ENCODE measurements at regions not wholly inside any gene's neighbourhood (a gene's known extent, or its start where the extent isn't known, plus 50 kb on each side); places are given as distances from the start of the nearest gene placed in this dataset.

DNA sequence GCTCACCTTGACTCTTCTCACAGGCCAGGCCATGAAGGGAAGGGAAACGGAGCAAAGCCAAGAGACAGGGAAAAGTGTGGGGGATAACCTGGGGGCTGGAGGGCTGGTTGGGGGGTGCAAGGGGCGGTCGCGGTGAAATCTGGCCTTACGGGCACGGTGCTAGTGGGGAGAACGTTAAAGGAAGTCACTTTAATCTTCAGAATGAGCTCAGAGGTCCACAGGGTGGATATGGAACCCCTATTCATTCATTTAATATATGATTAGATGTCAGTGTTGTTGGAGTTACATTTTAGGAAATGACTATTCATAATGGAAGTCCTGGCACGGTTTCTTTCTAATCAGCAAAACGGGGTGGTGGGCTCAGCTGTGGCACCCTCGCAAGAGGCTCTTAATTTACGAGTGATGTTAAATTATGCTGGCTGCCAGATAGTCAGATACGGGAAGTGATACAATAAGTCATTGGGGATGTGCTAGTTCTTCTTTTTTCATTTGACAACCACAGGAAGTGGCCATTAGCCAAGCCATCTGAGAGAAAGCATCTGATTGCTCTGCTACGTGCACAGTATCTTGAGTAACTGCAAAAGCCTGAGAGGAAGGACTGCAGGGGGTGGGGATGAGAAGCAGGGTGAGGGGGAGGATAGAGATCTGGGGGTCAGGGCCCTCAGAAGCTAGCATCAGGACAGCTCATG, 253.0 kb downstream of the QKI start:
- WGBS, 2 experiments (ENCODE audit: low coverage in 1 of 2, low lambda C conversion rate in 2 of 2, missing lambda C conversion rate in 2 of 2): 60 to 62% methylated on average over 11 to 13 of the region's 13 CpGs
- Histone ChIP-seq H3K27me3 (replicated peaks; ENCODE audit: insufficient read depth) (no peaks in the 10 kb centered on the region), H4K20me1 (ENCODE audit: insufficient read depth) (no peaks in the 10 kb centered on the region), H3K4me3 (no peak overlapping the region), H3K9me3 (ENCODE audit: low read depth) (no peaks in the 10 kb centered on the region), H3K79me2 (ENCODE audit: insufficient read depth) (no peaks in the 10 kb centered on the region), H3K36me3 (ENCODE audit: low read depth) (no peaks in the 10 kb centered on the region), H3K9ac (no peak overlapping the region), H3K9me2 (ENCODE audit: insufficient read depth) (no peaks in the 10 kb centered on the region), H3K4me1 (ENCODE audit: insufficient read depth) (no peaks in the 10 kb centered on the region), H3F3A (ENCODE audit: insufficient read depth) (no peaks in the 10 kb centered on the region), H2AFZ (no peak overlapping the region), H3K27ac (no peak overlapping the region), H3K4me2 (ENCODE audit: unreplicated experiment) (no peak overlapping the region)
- peak; percentile 7 for DNase-seq
- in situ Hi-C loops (cut with MboI): no loop called here
- no peak for TF ChIP-seq EZH2 (IDR thresholded peaks at IDR 0.05; ENCODE audit: insufficient read depth, poor library complexity, severe bottlenecking)
- TF ChIP-seq EZH2phosphoT487 (IDR thresholded peaks at IDR 0.05; ENCODE audit: insufficient read depth, low read depth): no peak

DNA sequence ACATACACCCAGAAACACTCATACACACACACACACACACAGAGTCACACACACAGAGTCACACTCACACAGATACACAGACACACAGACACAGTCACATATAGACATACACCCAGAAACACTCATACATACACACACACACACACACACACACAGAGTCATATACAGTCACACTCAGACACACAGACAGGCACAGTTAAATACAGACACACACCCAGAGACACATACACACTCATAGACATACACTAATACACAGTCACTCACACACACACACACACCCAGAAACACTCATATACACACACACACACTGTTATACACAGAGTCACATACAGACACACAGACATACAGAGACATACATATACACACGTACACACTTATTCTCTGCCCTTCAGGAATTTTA, 250.9 kb downstream of the QKI start:
- in situ Hi-C loops (cut with MboI): no loop called here
- H3K4me2 ChIP-seq (ENCODE audit: unreplicated experiment): no peak overlapping the region
- no peak for TF ChIP-seq EZH2phosphoT487 (IDR thresholded peaks at IDR 0.05; ENCODE audit: insufficient read depth, low read depth)
- no peak for TF ChIP-seq EZH2 (IDR thresholded peaks at IDR 0.05; ENCODE audit: insufficient read depth, poor library complexity, severe bottlenecking)

DNA sequence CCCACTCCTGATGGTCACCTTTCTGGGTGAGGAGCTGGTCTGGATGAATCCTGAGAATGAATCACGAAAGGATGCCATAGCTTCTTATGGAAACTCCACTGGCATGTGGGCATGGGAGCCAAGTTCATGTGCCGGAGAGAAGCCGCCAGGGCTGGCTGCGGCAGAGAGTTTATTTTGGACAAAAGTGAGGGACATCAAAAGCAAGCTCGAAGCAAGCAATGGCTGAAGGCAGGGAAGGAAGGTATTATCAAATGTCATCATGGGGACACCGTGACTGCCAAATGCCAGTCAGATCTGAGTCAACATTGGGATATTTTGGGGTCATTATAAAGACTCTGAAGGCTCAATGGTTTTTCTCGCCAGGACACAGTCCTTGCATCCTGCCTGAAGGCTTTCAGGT, 249.1 kb downstream of the QKI start:
- 64 to 75% methylated on average over 6 to 7 of the region's 7 CpGs for WGBS, 2 experiments (ENCODE audit: low coverage in 1 of 2, low lambda C conversion rate in 2 of 2, missing lambda C conversion rate in 2 of 2)
- Histone ChIP-seq H3K27me3 (replicated peaks; ENCODE audit: insufficient read depth) (no peaks in the 10 kb centered on the region), H4K20me1 (ENCODE audit: insufficient read depth) (no peaks in the 10 kb centered on the region), H2AFZ (no peak overlapping the region), H3K9me2 (ENCODE audit: insufficient read depth) (no peaks in the 10 kb centered on the region), H3K9ac (no peak overlapping the region), H3K4me2 (ENCODE audit: unreplicated experiment) (no peak overlapping the region), H3K9me3 (ENCODE audit: low read depth) (no peaks in the 10 kb centered on the region), H3K4me1 (ENCODE audit: insufficient read depth) (no peaks in the 10 kb centered on the region), H3K79me2 (ENCODE audit: insufficient read depth) (no peaks in the 10 kb centered on the region), H3F3A (ENCODE audit: insufficient read depth) (no peaks in the 10 kb centered on the region), H3K36me3 (ENCODE audit: low read depth) (no peaks in the 10 kb centered on the region), H3K4me3 (no peak overlapping the region), H3K27ac (no peak overlapping the region)
- in situ Hi-C loops (cut with MboI): no loop called here
- DNase-seq: no peak
- TF ChIP-seq EZH2 (IDR thresholded peaks at IDR 0.05; ENCODE audit: insufficient read depth, poor library complexity, severe bottlenecking): no peak
- TF ChIP-seq EZH2phosphoT487 (IDR thresholded peaks at IDR 0.05; ENCODE audit: insufficient read depth, low read depth): no peak

More for the DNA sequence above, 250.9 kb downstream of the QKI start:
- no peak overlapping the region for H2AFZ ChIP-seq
- no peaks in the 10 kb centered on the region for H3K36me3 ChIP-seq (ENCODE audit: low read depth)
- no peaks in the 10 kb centered on the region for H3F3A ChIP-seq (ENCODE audit: insufficient read depth)
- H3K9me2 ChIP-seq (ENCODE audit: insufficient read depth): no peaks in the 10 kb centered on the region
- 55 to 57% methylated on average over 1 of the region's 1 CpG for WGBS, 2 experiments (ENCODE audit: low coverage in 1 of 2, low lambda C conversion rate in 2 of 2, missing lambda C conversion rate in 2 of 2)
- no peak for DNase-seq
- no peaks in the 10 kb centered on the region for H3K27me3 ChIP-seq (replicated peaks; ENCODE audit: insufficient read depth)
- no peaks in the 10 kb centered on the region for H3K9me3 ChIP-seq (ENCODE audit: low read depth)
- H3K4me1 ChIP-seq (ENCODE audit: insufficient read depth): no peaks in the 10 kb centered on the region
- no peak overlapping the region for H3K4me3 ChIP-seq
- H4K20me1 ChIP-seq (ENCODE audit: insufficient read depth): no peaks in the 10 kb centered on the region
- H3K79me2 ChIP-seq (ENCODE audit: insufficient read depth): no peaks in the 10 kb centered on the region
- no peak overlapping the region for H3K27ac ChIP-seq
- no peak overlapping the region for H3K9ac ChIP-seq

DNA sequence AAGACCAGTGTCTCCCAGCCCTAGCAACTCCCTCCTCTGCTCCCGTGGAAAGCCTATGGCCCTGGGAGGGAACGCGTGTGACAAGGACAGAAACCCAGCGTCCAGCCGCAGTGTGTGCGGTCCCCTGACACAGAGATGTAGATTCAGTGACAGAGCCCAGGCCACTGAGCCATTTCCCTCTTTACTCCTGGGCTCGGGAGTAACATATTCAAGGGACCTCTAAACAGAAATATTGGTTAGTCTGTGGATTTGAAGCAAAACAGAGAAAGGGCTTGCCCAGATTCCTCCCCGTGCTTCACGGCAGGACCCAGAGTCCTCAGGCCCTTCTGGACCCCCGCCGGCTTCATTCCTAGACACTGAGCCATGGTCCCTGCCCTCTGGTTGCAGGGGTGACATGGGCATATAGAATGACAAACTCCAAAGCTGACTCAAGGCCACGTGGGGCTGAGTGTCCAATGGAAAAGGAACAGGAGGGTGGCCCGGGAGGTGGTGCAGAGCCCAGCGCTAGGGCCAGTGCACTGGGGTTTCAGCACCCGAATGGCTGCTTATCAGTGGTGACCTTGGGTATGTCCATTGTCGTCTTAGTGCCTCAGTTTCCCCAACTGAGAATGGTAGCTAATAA, 248.2 kb downstream of the QKI start:
- no peaks in the 10 kb centered on the region for H3K4me1 ChIP-seq (ENCODE audit: insufficient read depth)
- in situ Hi-C loops (cut with MboI): no loop called here
- no peak overlapping the region for H3K4me3 ChIP-seq
- H3K79me2 ChIP-seq (ENCODE audit: insufficient read depth): no peaks in the 10 kb centered on the region
- H3K27ac ChIP-seq: no peak overlapping the region
- H3F3A ChIP-seq (ENCODE audit: insufficient read depth): no peaks in the 10 kb centered on the region
- no peak overlapping the region for H2AFZ ChIP-seq
- H3K9me2 ChIP-seq (ENCODE audit: insufficient read depth): no peaks in the 10 kb centered on the region
- H3K9me3 ChIP-seq (ENCODE audit: low read depth): no peaks in the 10 kb centered on the region
- DNase-seq: no peak
- H3K27me3 ChIP-seq (replicated peaks; ENCODE audit: insufficient read depth): no peaks in the 10 kb centered on the region
- WGBS, 2 experiments (ENCODE audit: low coverage in 1 of 2, low lambda C conversion rate in 2 of 2, missing lambda C conversion rate in 2 of 2): 74 to 77% methylated on average over 16 of the region's 16 CpGs
- TF ChIP-seq EZH2phosphoT487 (IDR thresholded peaks at IDR 0.05; ENCODE audit: insufficient read depth, low read depth) (no peak), EZH2 (IDR thresholded peaks at IDR 0.05; ENCODE audit: insufficient read depth, poor library complexity, severe bottlenecking) (no peak)
- H3K4me2 ChIP-seq (ENCODE audit: unreplicated experiment): no peak overlapping the region
- H3K9ac ChIP-seq: no peak overlapping the region
- no peaks in the 10 kb centered on the region for H4K20me1 ChIP-seq (ENCODE audit: insufficient read depth)
- no peaks in the 10 kb centered on the region for H3K36me3 ChIP-seq (ENCODE audit: low read depth)
